ENCODE measurements at regions not wholly inside any gene's neighbourhood (a gene's known extent, or its start where the extent isn't known, plus 50 kb on each side); places are given as distances from the start of the nearest gene placed in this dataset.

GRCh38 chr2:167478196-167478595 lies 589.9 kb downstream of the XIRP2 start:
- no peak for DNase-seq (ENCODE audit: low read depth, low spot score)
- TF ChIP-seq POLR2AphosphoS5 (IDR thresholded peaks at IDR 0.05; ENCODE audit: borderline replicate concordance, low read depth, low read length) (no peak), FOXP2 (optimal IDR thresholded peaks at IDR 0.05; ENCODE audit: control extremely low read depth, extremely low read length, insufficient read depth) (no peak), EZH2 (IDR thresholded peaks at IDR 0.05) (no peak)
- Histone ChIP-seq H3K27ac (no peak overlapping the region), H3K9ac (ENCODE audit: insufficient read length) (no peak overlapping the region), H3K4me3 (no peak overlapping the region), H3K9me3 (ENCODE audit: low read depth, low read length) (no peaks in the 10 kb centered on the region), H3K36me3 (ENCODE audit: insufficient read depth, low read length) (no peaks in the 10 kb centered on the region)

- no peaks in the 10 kb centered on the region for H3K9me3 ChIP-seq (ENCODE audit: low read depth, low read length)
- H3K36me3 ChIP-seq (ENCODE audit: insufficient read depth, low read length), result no peaks in the 10 kb centered on the region
Measured at GRCh38 chr2:167475791-167476190, 587.5 kb downstream of the XIRP2 start.

GRCh38 chr2:167471734-167472133 lies 583.5 kb downstream of the XIRP2 start:
- Histone ChIP-seq H3K27ac (no peak overlapping the region), H3K4me3 (no peak overlapping the region), H3K9ac (ENCODE audit: insufficient read length) (no peak overlapping the region)

More at GRCh38 chr2:167475791-167476190, 587.5 kb downstream of the XIRP2 start:
- TF ChIP-seq FOXP2 (optimal IDR thresholded peaks at IDR 0.05; ENCODE audit: control extremely low read depth, extremely low read length, insufficient read depth) (no peak), POLR2AphosphoS5 (IDR thresholded peaks at IDR 0.05; ENCODE audit: borderline replicate concordance, low read depth, low read length) (no peak), EZH2 (IDR thresholded peaks at IDR 0.05) (no peak)
- H3K4me3 ChIP-seq, result no peak overlapping the region
- no peak for DNase-seq (ENCODE audit: low read depth, low spot score)
- H3K9ac ChIP-seq (ENCODE audit: insufficient read length), result no peak overlapping the region
- no peak overlapping the region for H3K27ac ChIP-seq

GRCh38 chr2:167471332-167471731 lies 583.1 kb downstream of the XIRP2 start:
- H3K36me3 ChIP-seq (ENCODE audit: insufficient read depth, low read length), result no peaks in the 10 kb centered on the region
- H3K9ac ChIP-seq (ENCODE audit: insufficient read length), result no peak overlapping the region
- TF ChIP-seq POLR2AphosphoS5 (IDR thresholded peaks at IDR 0.05; ENCODE audit: borderline replicate concordance, low read depth, low read length), result no peak
- TF ChIP-seq FOXP2 (optimal IDR thresholded peaks at IDR 0.05; ENCODE audit: control extremely low read depth, extremely low read length, insufficient read depth), result no peak
- TF ChIP-seq EZH2 (IDR thresholded peaks at IDR 0.05), result no peak
- no peak overlapping the region for H3K27ac ChIP-seq
- no peak overlapping the region for H3K4me3 ChIP-seq
- no peaks in the 10 kb centered on the region for H3K9me3 ChIP-seq (ENCODE audit: low read depth, low read length)
- no peak for DNase-seq (ENCODE audit: low read depth, low spot score)

More at GRCh38 chr2:167471734-167472133, 583.5 kb downstream of the XIRP2 start:
- DNase-seq (ENCODE audit: low read depth, low spot score), result no peak
- Histone ChIP-seq H3K36me3 (ENCODE audit: insufficient read depth, low read length) (no peaks in the 10 kb centered on the region), H3K9me3 (ENCODE audit: low read depth, low read length) (no peaks in the 10 kb centered on the region)
- no peak for TF ChIP-seq POLR2AphosphoS5 (IDR thresholded peaks at IDR 0.05; ENCODE audit: borderline replicate concordance, low read depth, low read length)
- no peak for TF ChIP-seq EZH2 (IDR thresholded peaks at IDR 0.05)
- no peak for TF ChIP-seq FOXP2 (optimal IDR thresholded peaks at IDR 0.05; ENCODE audit: control extremely low read depth, extremely low read length, insufficient read depth)

GRCh38 chr2:167462379-167462778 lies 574.1 kb downstream of the XIRP2 start:
- H3K27ac ChIP-seq, result no peak overlapping the region
- TF ChIP-seq POLR2AphosphoS5 (IDR thresholded peaks at IDR 0.05; ENCODE audit: borderline replicate concordance, low read depth, low read length) (no peak), EZH2 (IDR thresholded peaks at IDR 0.05) (no peak), FOXP2 (optimal IDR thresholded peaks at IDR 0.05; ENCODE audit: control extremely low read depth, extremely low read length, insufficient read depth) (no peak)
- no peak for DNase-seq (ENCODE audit: low read depth, low spot score)
- H3K36me3 ChIP-seq (ENCODE audit: insufficient read depth, low read length), result no peaks in the 10 kb centered on the region
- H3K4me3 ChIP-seq, result no peak overlapping the region
- H3K9ac ChIP-seq (ENCODE audit: insufficient read length), result no peak overlapping the region
- H3K9me3 ChIP-seq (ENCODE audit: low read depth, low read length), result no peaks in the 10 kb centered on the region

GRCh38 chr2:167454036-167454435 lies 565.8 kb downstream of the XIRP2 start:
- no peak for TF ChIP-seq POLR2AphosphoS5 (IDR thresholded peaks at IDR 0.05; ENCODE audit: borderline replicate concordance, low read depth, low read length)
- TF ChIP-seq EZH2 (IDR thresholded peaks at IDR 0.05), result no peak
- no peak for TF ChIP-seq FOXP2 (optimal IDR thresholded peaks at IDR 0.05; ENCODE audit: control extremely low read depth, extremely low read length, insufficient read depth)
- H3K36me3 ChIP-seq (ENCODE audit: insufficient read depth, low read length), result no peaks in the 10 kb centered on the region

GRCh38 chr2:167451496-167452289 lies 563.4 kb downstream of the XIRP2 start:
- DNase-seq (ENCODE audit: low read depth, low spot score), result no peak
- TF ChIP-seq EZH2 (IDR thresholded peaks at IDR 0.05), result no peak
- TF ChIP-seq POLR2AphosphoS5 (IDR thresholded peaks at IDR 0.05; ENCODE audit: borderline replicate concordance, low read depth, low read length), result no peak
- TF ChIP-seq FOXP2 (optimal IDR thresholded peaks at IDR 0.05; ENCODE audit: control extremely low read depth, extremely low read length, insufficient read depth), result no peak
- Histone ChIP-seq H3K9ac (ENCODE audit: insufficient read length) (no peak overlapping the region), H3K4me3 (no peak overlapping the region), H3K9me3 (ENCODE audit: low read depth, low read length) (no peaks in the 10 kb centered on the region), H3K27ac (no peak overlapping the region), H3K36me3 (ENCODE audit: insufficient read depth, low read length) (no peaks in the 10 kb centered on the region)

More at GRCh38 chr2:167454036-167454435, 565.8 kb downstream of the XIRP2 start:
- H3K9me3 ChIP-seq (ENCODE audit: low read depth, low read length), result no peaks in the 10 kb centered on the region
- H3K9ac ChIP-seq (ENCODE audit: insufficient read length), result no peak overlapping the region
- DNase-seq (ENCODE audit: low read depth, low spot score), result no peak
- H3K27ac ChIP-seq, result no peak overlapping the region
- no peak overlapping the region for H3K4me3 ChIP-seq

GRCh38 chr2:167450364-167450763 lies 562.1 kb downstream of the XIRP2 start:
- no peak overlapping the region for H3K4me3 ChIP-seq
- no peaks in the 10 kb centered on the region for H3K36me3 ChIP-seq (ENCODE audit: insufficient read depth, low read length)
- no peak overlapping the region for H3K27ac ChIP-seq
- DNase-seq (ENCODE audit: low read depth, low spot score), result no peak
- TF ChIP-seq FOXP2 (optimal IDR thresholded peaks at IDR 0.05; ENCODE audit: control extremely low read depth, extremely low read length, insufficient read depth) (no peak), POLR2AphosphoS5 (IDR thresholded peaks at IDR 0.05; ENCODE audit: borderline replicate concordance, low read depth, low read length) (no peak)
- H3K9me3 ChIP-seq (ENCODE audit: low read depth, low read length), result no peaks in the 10 kb centered on the region
- H3K9ac ChIP-seq (ENCODE audit: insufficient read length), result no peak overlapping the region
